A673 (cell line): ENCODE measurements at regions not wholly inside any gene's neighbourhood (a gene's known extent, or its start where the extent isn't known, plus 50 kb on each side); places are given as distances from the start of the nearest gene placed in this dataset.

Source experiments
- BruUV-seq: library from RNA; stranded (reverse); fragments of 400-500 nt; replicated peaks from 2 replicates; lab custom pipeline; 2021; lab: Mats Ljungman, UMichigan
- CTCF ChIA-PET: fragments of 300-600 bp; sonication (Branson Sonifier 250); formaldehyde crosslinking; loops from one replicate; lab custom pipeline; 2022; ENCODE audit warnings: antibody characterized with exemption; lab: Charles Lee
- POLR2A ChIA-PET: fragments of 300-600 bp; sonication (Branson Sonifier 250); formaldehyde crosslinking; loops from one replicate; lab custom pipeline; 2022; ENCODE audit warnings: antibody characterized with exemption; ENCODE audit not compliant: low non-redundant PET; lab: Charles Lee
- DNase-seq: peaks from one replicate; pipeline ENCODE4 v3.0.0-alpha.2; 2015; ENCODE audit warnings: low spot score
- H3K27ac ChIP-seq: fragments of 200-600 bp; sonication (generic); 2 replicates; pipeline ENCODE4 v1.5.1; 2016; ENCODE audit warnings: mixed run types, low read depth, mild to moderate bottlenecking, mixed read lengths, antibody characterized with exemption, low read length; ENCODE audit not compliant: poor library complexity, severe bottlenecking
- H3K27me3 ChIP-seq: fragments of 200-600 bp; sonication (generic); replicated peaks from 2 replicates; pipeline ENCODE4 v1.6.1; 2017; ENCODE audit warnings: mixed run types, low read depth, mild to moderate bottlenecking, mixed read lengths, antibody characterized with exemption, low read length; ENCODE audit not compliant: insufficient read depth, poor library complexity
- H3K36me3 ChIP-seq: fragments of 200-600 bp; sonication (generic); 2 replicates; pipeline ENCODE4 v1.6.1; 2016; ENCODE audit warnings: mixed run types, mild to moderate bottlenecking, mixed read lengths, antibody characterized with exemption, low read length; ENCODE audit not compliant: insufficient read depth, poor library complexity, severe bottlenecking
- H3K4me1 ChIP-seq: fragments of 200-600 bp; sonication (generic); 2 replicates; pipeline ENCODE4 v1.6.1; 2017; ENCODE audit warnings: mixed run types, mild to moderate bottlenecking, mixed read lengths, antibody characterized with exemption, low read length; ENCODE audit not compliant: insufficient read depth, poor library complexity, severe bottlenecking
- H3K4me3 ChIP-seq: fragments of 200-600 bp; sonication (generic); 2 replicates; pipeline ENCODE4 v1.5.1; 2016; ENCODE audit warnings: low read depth, mixed run types, mild to moderate bottlenecking, mixed read lengths, low read length; ENCODE audit not compliant: poor library complexity, severe bottlenecking
- H3K9me3 ChIP-seq: fragments of 200-600 bp; sonication (generic); 2 replicates; pipeline ENCODE4 v1.6.1; 2016; ENCODE audit warnings: mixed run types, low read depth, mild to moderate bottlenecking, mixed read lengths, antibody characterized with exemption, low read length; ENCODE audit not compliant: poor library complexity, severe bottlenecking
- EZH2 ChIP-seq: fragments of 200-600 bp; sonication (generic); IDR thresholded peaks from 2 replicates; pipeline ENCODE4 v1.6.1; 2017; ENCODE audit warnings: borderline replicate concordance, low read depth, mild to moderate bottlenecking, mixed read lengths, antibody characterized with exemption, low read length; ENCODE audit not compliant: poor library complexity, severe bottlenecking
- intact Hi-C: fragments of 100-400 bp; cut with micrococcal nuclease; formaldehyde crosslinking; loops from one replicate; pipeline ENCODE4 v1.10.0; 2022; ENCODE audit not compliant: unreplicated experiment
- TF ChIP-seq, protein P1 (sequence below): fragments of 300-800, 200-600 bp; sonication (generic); conservative IDR thresholded peaks from 2 replicates; pipeline ENCODE4 v1.5.1; 2017; ENCODE audit warnings: low read depth, mild to moderate bottlenecking, antibody characterized with exemption, low read length, moderate library complexity, mixed read lengths

DNA sequence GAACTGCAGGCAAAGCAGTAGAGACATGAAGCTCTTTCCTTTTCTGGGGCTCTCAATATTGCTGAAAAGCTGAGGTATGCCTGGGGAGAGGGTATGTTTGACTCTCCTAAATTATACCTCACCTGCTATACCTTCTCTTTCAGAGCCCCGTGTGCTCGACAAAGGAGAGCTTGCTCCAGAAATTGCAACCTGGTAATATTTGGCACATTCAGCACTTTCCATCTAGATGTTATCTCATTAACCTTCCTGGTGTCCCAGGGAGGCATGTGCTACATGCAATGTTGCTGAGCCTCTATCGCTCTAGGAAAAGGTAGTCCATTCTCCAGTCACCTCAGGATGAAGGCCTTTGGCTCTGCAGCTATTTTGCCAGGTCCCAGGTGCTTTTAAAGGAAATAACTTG, 78.5 kb upstream of the ZSWIM6 start:
- ChIA-PET CTCF (no interaction called here), POLR2A (no interaction called here)
- Histone ChIP-seq H3K36me3 (no peaks in the 10 kb centered on the region), H3K27me3 (no peaks in the 10 kb centered on the region), H3K9me3 (no peaks in the 10 kb centered on the region), H3K4me3 (no peak overlapping the region), H3K27ac (no peak overlapping the region), H3K4me1 (no peaks in the 10 kb centered on the region)
- TF ChIP-seq EZH2: no peak
- TF ChIP-seq, protein P1, sequence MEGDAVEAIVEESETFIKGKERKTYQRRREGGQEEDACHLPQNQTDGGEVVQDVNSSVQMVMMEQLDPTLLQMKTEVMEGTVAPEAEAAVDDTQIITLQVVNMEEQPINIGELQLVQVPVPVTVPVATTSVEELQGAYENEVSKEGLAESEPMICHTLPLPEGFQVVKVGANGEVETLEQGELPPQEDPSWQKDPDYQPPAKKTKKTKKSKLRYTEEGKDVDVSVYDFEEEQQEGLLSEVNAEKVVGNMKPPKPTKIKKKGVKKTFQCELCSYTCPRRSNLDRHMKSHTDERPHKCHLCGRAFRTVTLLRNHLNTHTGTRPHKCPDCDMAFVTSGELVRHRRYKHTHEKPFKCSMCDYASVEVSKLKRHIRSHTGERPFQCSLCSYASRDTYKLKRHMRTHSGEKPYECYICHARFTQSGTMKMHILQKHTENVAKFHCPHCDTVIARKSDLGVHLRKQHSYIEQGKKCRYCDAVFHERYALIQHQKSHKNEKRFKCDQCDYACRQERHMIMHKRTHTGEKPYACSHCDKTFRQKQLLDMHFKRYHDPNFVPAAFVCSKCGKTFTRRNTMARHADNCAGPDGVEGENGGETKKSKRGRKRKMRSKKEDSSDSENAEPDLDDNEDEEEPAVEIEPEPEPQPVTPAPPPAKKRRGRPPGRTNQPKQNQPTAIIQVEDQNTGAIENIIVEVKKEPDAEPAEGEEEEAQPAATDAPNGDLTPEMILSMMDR: no peak
- no TSS peak for BruUV-seq
- intact Hi-C loops: no loop called here
- DNase-seq: no peak

DNA sequence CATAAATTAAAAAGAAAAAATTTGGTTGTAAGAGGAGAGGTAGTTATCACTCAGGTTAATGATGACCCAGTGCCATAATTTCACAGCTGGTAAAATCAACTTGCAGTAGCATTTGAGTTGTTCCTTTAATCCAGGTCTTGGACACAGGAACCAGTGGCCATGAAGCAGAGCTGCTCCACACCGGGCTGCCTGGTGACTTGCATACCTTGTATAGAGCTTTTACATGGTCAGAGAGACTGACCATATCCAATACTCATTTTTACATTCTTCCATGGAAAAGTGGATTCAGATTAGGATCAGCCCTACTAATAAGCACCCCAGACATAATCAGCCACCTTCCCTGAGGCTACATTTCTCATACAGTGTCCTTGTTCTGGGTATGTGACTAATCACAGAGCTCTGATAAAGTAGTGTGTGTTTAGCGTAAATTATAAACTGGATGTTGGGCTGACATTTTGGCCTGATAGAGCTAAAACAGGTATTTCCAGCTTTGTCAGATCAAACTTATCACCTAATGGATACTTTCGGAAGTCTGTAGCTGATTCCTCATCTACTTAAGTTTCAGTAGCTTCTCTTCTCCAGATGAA, 77.0 kb upstream of the ZSWIM6 start:
- Histone ChIP-seq H3K4me1 (no peaks in the 10 kb centered on the region), H3K9me3 (no peaks in the 10 kb centered on the region), H3K4me3 (no peak overlapping the region), H3K36me3 (no peaks in the 10 kb centered on the region), H3K27ac (no peak overlapping the region), H3K27me3 (no peaks in the 10 kb centered on the region)
- BruUV-seq: no TSS peak
- ChIA-PET POLR2A (no interaction called here), CTCF (interaction anchor here (0.7 kb wide), 1 partner anchor 9 kb away, joined by 3 read pairs; no protein-coding TSS in a partner anchor)
- intact Hi-C loops: no loop called here
- TF ChIP-seq EZH2: no peak
- TF ChIP-seq, protein P1: no peak
- no peak for DNase-seq

DNA sequence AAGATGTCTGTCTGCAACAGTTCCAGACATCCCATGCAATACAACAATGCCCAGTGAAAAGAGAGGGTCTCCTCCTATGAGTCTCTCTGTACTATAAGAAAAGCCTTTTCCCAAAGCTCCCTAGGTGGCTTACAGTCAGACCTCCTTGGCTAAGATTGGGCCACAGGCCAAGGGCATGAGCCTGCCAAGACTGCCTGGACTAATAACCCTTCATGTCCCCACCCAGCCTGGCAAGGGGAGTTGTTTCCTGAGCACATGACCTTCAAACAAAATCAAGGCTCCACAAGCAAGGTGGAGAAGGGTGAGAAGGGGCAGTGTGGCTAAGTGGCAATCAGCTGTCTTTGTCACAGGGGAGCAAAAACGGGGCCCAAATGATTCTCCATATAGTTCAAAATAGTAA, 75.6 kb upstream of the ZSWIM6 start:
- no peak for DNase-seq
- Histone ChIP-seq H3K9me3 (no peaks in the 10 kb centered on the region), H3K4me3 (no peak overlapping the region), H3K36me3 (no peaks in the 10 kb centered on the region), H3K27me3 (no peaks in the 10 kb centered on the region), H3K27ac (no peak overlapping the region), H3K4me1 (no peaks in the 10 kb centered on the region)
- intact Hi-C loops: no loop called here
- BruUV-seq: no TSS peak
- no peak for TF ChIP-seq EZH2
- TF ChIP-seq, protein P1: no peak
- CTCF ChIA-PET: no interaction called here
- POLR2A ChIA-PET: no interaction called here
